Caco-2 (cell line): ENCODE measurements at regions not wholly inside any gene's neighbourhood (a gene's known extent, or its start where the extent isn't known, plus 50 kb on each side); places are given as distances from the start of the nearest gene placed in this dataset.

Experiments used
- BruUV-seq: library from RNA; stranded (reverse); fragments of 400-500 nt; replicated peaks from 2 replicates; lab custom pipeline; 2021; lab: Mats Ljungman, UMichigan
- CTCF ChIA-PET: fragments of 300-600 bp; sonication (Branson Sonifier 250); formaldehyde crosslinking; loops from one replicate; lab custom pipeline; 2022; ENCODE audit warnings: antibody characterized with exemption; lab: Charles Lee
- POLR2A ChIA-PET: fragments of 300-600 bp; sonication (Branson Sonifier 250); formaldehyde crosslinking; loops from one replicate; lab custom pipeline; 2022; ENCODE audit warnings: antibody characterized with exemption; lab: Charles Lee
- DNase-seq, 2 experiments: peaks; one replicate each; pipeline versions ENCODE4 v3.0.0 to v3.0.0-alpha.2; 2020 to 2022
- H3K27me3 ChIP-seq: replicated peaks from 2 replicates; pipeline ENCODE4 v1.6.0; 2011; ENCODE audit warnings: low read length; ENCODE audit not compliant: control insufficient read depth, insufficient read depth
- H3K36me3 ChIP-seq: 2 replicates; pipeline ENCODE4 v1.5.1; 2011; ENCODE audit warnings: low read length; ENCODE audit not compliant: control insufficient read depth, insufficient read depth
- H3K4me1 ChIP-seq: fragments of 250-450 bp; sonication (Bioruptor Pico); 2 replicates; pipeline ENCODE4 v1.5.1; 2020; ENCODE audit warnings: mild to moderate bottlenecking
- H3K4me3 ChIP-seq: 2 replicates; pipeline ENCODE4 v1.5.1; 2011; ENCODE audit warnings: low read depth, mild to moderate bottlenecking, control low read depth, low read length
- H3K9me3 ChIP-seq: fragments of 250-450 bp; sonication (Bioruptor Pico); 2 replicates; pipeline ENCODE4 v1.5.1; 2020; ENCODE audit warnings: mild to moderate bottlenecking, moderate library complexity
- H3K27ac Mint-ChIP-seq: one replicate; pipeline ENCODE4 v1.8.0; 2022; ENCODE audit warnings: mixed read lengths; ENCODE audit not compliant: unreplicated experiment
- H3K27me3 Mint-ChIP-seq: one replicate; pipeline ENCODE4 v1.8.0; 2022; ENCODE audit warnings: mixed read lengths; ENCODE audit not compliant: insufficient read depth, unreplicated experiment
- H3K36me3 Mint-ChIP-seq: one replicate; pipeline ENCODE4 v1.8.0; 2022; ENCODE audit warnings: mild to moderate bottlenecking, mixed read lengths; ENCODE audit not compliant: insufficient read depth, unreplicated experiment
- H3K4me1 Mint-ChIP-seq: one replicate; pipeline ENCODE4 v1.8.0; 2022; ENCODE audit warnings: low read depth, mixed read lengths; ENCODE audit not compliant: unreplicated experiment
- H3K4me3 Mint-ChIP-seq: one replicate; pipeline ENCODE4 v1.8.0; 2022; ENCODE audit warnings: mild to moderate bottlenecking, moderate library complexity, mixed read lengths; ENCODE audit not compliant: unreplicated experiment
- H3K9me3 Mint-ChIP-seq: one replicate; pipeline ENCODE4 v1.8.0; 2022; ENCODE audit warnings: mixed read lengths; ENCODE audit not compliant: unreplicated experiment
- intact Hi-C: fragments of 100-400 bp; cut with micrococcal nuclease; formaldehyde crosslinking; loops from one replicate; pipeline ENCODE4 v1.10.0; 2022; ENCODE audit not compliant: unreplicated experiment
- TF ChIP-seq, protein P1 (sequence below), 2 experiments: fragments of 200-600 bp in 1 of 2; IDR thresholded peaks; 1 replicate in 1 of 2; 2 replicates in 1 of 2; pipeline versions ENCODE4 v1.5.1 to v1.8.0; 2011 to 2022; ENCODE audit warnings: antibody characterized with exemption in 1 of 2, control low read depth in 1 of 2, inconsistent platforms in 1 of 2, low read depth in 1 of 2, low read length in 1 of 2, mild to moderate bottlenecking in 1 of 2, moderate library complexity in 1 of 2; ENCODE audit not compliant: insufficient read depth in 1 of 2, severe bottlenecking in 1 of 2, unreplicated experiment in 1 of 2

- no TSS peak for BruUV-seq
- CTCF ChIA-PET: no interaction called here
- peaks cover 7% of the 10 kb centered on the region for H3K9me3 Mint-ChIP-seq
Observed at GRCh38 chr1:219318826-219319225, 145.1 kb downstream of the LYPLAL1 start.

GRCh38 chr1:219317762-219318353 lies 144.2 kb downstream of the LYPLAL1 start:
- H3K36me3 ChIP-seq: no peaks in the 10 kb centered on the region
- no peak overlapping the region for H3K27ac Mint-ChIP-seq
- no peaks in the 10 kb centered on the region for H3K27me3 Mint-ChIP-seq
- TF ChIP-seq, protein P1, sequence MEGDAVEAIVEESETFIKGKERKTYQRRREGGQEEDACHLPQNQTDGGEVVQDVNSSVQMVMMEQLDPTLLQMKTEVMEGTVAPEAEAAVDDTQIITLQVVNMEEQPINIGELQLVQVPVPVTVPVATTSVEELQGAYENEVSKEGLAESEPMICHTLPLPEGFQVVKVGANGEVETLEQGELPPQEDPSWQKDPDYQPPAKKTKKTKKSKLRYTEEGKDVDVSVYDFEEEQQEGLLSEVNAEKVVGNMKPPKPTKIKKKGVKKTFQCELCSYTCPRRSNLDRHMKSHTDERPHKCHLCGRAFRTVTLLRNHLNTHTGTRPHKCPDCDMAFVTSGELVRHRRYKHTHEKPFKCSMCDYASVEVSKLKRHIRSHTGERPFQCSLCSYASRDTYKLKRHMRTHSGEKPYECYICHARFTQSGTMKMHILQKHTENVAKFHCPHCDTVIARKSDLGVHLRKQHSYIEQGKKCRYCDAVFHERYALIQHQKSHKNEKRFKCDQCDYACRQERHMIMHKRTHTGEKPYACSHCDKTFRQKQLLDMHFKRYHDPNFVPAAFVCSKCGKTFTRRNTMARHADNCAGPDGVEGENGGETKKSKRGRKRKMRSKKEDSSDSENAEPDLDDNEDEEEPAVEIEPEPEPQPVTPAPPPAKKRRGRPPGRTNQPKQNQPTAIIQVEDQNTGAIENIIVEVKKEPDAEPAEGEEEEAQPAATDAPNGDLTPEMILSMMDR (IDR thresholded peaks at IDR 0.05; ENCODE audit: insufficient read depth in 1 of 2, low read depth in 1 of 2, low read length in 1 of 2, severe bottlenecking in 1 of 2, unreplicated experiment in 1 of 2): peak in 1 of 2 experiments; percentile 59
- H3K4me3 ChIP-seq: no peak overlapping the region
- CTCF ChIA-PET: no interaction called here
- BruUV-seq: no TSS peak
- H3K4me3 Mint-ChIP-seq: no peak overlapping the region
- peaks cover 29% of the 10 kb centered on the region for H3K9me3 ChIP-seq
- no peaks in the 10 kb centered on the region for H3K4me1 Mint-ChIP-seq
- H3K36me3 Mint-ChIP-seq: no peaks in the 10 kb centered on the region
- intact Hi-C loops: loop anchor here (2.0 to 10.0 kb wide), 3 partner anchors 113 to 953 kb away; partner anchors contain the start of gene LYPLAL1
- POLR2A ChIA-PET: no interaction called here
- H3K4me1 ChIP-seq: peaks cover 4% of the 10 kb centered on the region; the same call in 1 of the 2 replicates
- H3K9me3 Mint-ChIP-seq: peaks cover 7% of the 10 kb centered on the region
- no peaks in the 10 kb centered on the region for H3K27me3 ChIP-seq
- peak; percentile 16 to 39 for DNase-seq

More at GRCh38 chr1:219318826-219319225, 145.1 kb downstream of the LYPLAL1 start:
- Histone ChIP-seq H3K4me3 (no peak overlapping the region), H3K9me3 (peaks cover 29% of the 10 kb centered on the region), H3K4me1 (no peaks in the 10 kb centered on the region), H3K27me3 (no peaks in the 10 kb centered on the region), H3K36me3 (no peaks in the 10 kb centered on the region)
- TF ChIP-seq, protein P1 (IDR thresholded peaks at IDR 0.05; ENCODE audit: insufficient read depth in 1 of 2, low read depth in 1 of 2, low read length in 1 of 2, severe bottlenecking in 1 of 2, unreplicated experiment in 1 of 2): no peak
- Mint-ChIP-seq H3K27me3 (no peaks in the 10 kb centered on the region), H3K36me3 (no peaks in the 10 kb centered on the region), H3K27ac (no peak overlapping the region), H3K4me1 (no peaks in the 10 kb centered on the region), H3K4me3 (no peak overlapping the region)
- DNase-seq: no peak
- intact Hi-C loops: loop anchor here (10.0 kb wide), 2 partner anchors 144 to 954 kb away; partner anchors contain the start of gene LYPLAL1
- POLR2A ChIA-PET: no interaction called here

GRCh38 chr1:219316066-219316465 lies 142.4 kb downstream of the LYPLAL1 start:
- intact Hi-C loops: loop anchor here (2.0 to 10.0 kb wide), 3 partner anchors 111 to 951 kb away; partner anchors contain the start of gene LYPLAL1
- DNase-seq: no peak
- peaks cover 12% of the 10 kb centered on the region for H3K4me1 Mint-ChIP-seq
- H3K9me3 ChIP-seq: peaks cover 29% of the 10 kb centered on the region
- H3K4me3 Mint-ChIP-seq: no peak overlapping the region
- H3K36me3 Mint-ChIP-seq: no peaks in the 10 kb centered on the region
- ChIA-PET POLR2A (no interaction called here), CTCF (no interaction called here)
- peaks cover 22% of the 10 kb centered on the region for H3K4me1 ChIP-seq
- no peaks in the 10 kb centered on the region for H3K27me3 Mint-ChIP-seq
- H3K4me3 ChIP-seq: no peak overlapping the region
- no peak overlapping the region for H3K27ac Mint-ChIP-seq
- peaks cover 21% of the 10 kb centered on the region for H3K9me3 Mint-ChIP-seq
- H3K27me3 ChIP-seq: no peaks in the 10 kb centered on the region
- no peaks in the 10 kb centered on the region for H3K36me3 ChIP-seq
- TF ChIP-seq, protein P1 (IDR thresholded peaks at IDR 0.05; ENCODE audit: insufficient read depth in 1 of 2, low read depth in 1 of 2, low read length in 1 of 2, severe bottlenecking in 1 of 2, unreplicated experiment in 1 of 2): no peak
- BruUV-seq: no TSS peak
